SU-DHL-6 (cell line): ENCODE measurements at regions not wholly inside any gene's neighbourhood (a gene's known extent, or its start where the extent isn't known, plus 50 kb on each side); places are given as distances from the start of the nearest gene placed in this dataset.

Experiments
- H2AFZ ChIP-seq: fragments of 200-600 bp; sonication (generic); 2 replicates; pipeline ENCODE4 v1.6.1; 2014; ENCODE audit warnings: low read depth, mild to moderate bottlenecking, moderate library complexity, mixed read lengths, antibody characterized with exemption, low read length; ENCODE audit not compliant: severe bottlenecking
- H3F3A ChIP-seq: fragments of 200-600 bp; shearing (Covaris generic); 2 replicates; pipeline ENCODE4 v1.6.0; 2016; ENCODE audit warnings: antibody characterized with exemption, mild to moderate bottlenecking; ENCODE audit not compliant: insufficient read depth
- H3K27ac ChIP-seq: fragments of 200-600 bp; sonication (generic); 2 replicates; pipeline ENCODE4 v1.5.1; 2016; ENCODE audit warnings: low read depth, mild to moderate bottlenecking, low read length, moderate library complexity, mixed read lengths
- H3K27me3 ChIP-seq: fragments of 200-600 bp; sonication (generic), shearing (Covaris generic); 2 replicates; pipeline ENCODE4 v1.6.0; 2014; ENCODE audit warnings: mild to moderate bottlenecking, low read length
- H3K36me3 ChIP-seq: fragments of 200-600 bp; sonication (generic); 2 replicates; pipeline ENCODE4 v1.6.1; 2014; ENCODE audit warnings: mild to moderate bottlenecking, low read length, mixed read lengths
- H3K4me2 ChIP-seq: fragments of 300-600, 200-600 bp; shearing (Covaris generic), sonication (generic); 2 replicates; pipeline ENCODE4 v1.6.0; 2014; ENCODE audit warnings: low read length, low read depth, mild to moderate bottlenecking; ENCODE audit not compliant: poor library complexity, severe bottlenecking
- H3K4me3 ChIP-seq: fragments of 200-600 bp; sonication (generic); 2 replicates; pipeline ENCODE4 v1.5.1; 2014; ENCODE audit warnings: antibody characterized with exemption, low read length, mild to moderate bottlenecking, mixed read lengths; ENCODE audit not compliant: insufficient read depth, poor library complexity, severe bottlenecking
- H3K79me2 ChIP-seq: fragments of 200-600 bp; sonication (generic); 2 replicates; pipeline ENCODE4 v1.6.1; 2014; ENCODE audit warnings: mild to moderate bottlenecking, low read length, moderate library complexity; ENCODE audit not compliant: insufficient read depth
- H3K9ac ChIP-seq: fragments of 200-600 bp; sonication (generic); 2 replicates; pipeline ENCODE4 v1.7.0; 2014; ENCODE audit warnings: mild to moderate bottlenecking, low read length
- H3K9me2 ChIP-seq: fragments of 200-600 bp; sonication (generic); replicated peaks from 2 replicates; pipeline ENCODE4 v1.6.1; 2014; ENCODE audit warnings: low read length; ENCODE audit not compliant: insufficient read depth
- H3K9me3 ChIP-seq: fragments of 200-600 bp; sonication (generic); 2 replicates; pipeline ENCODE4 v1.6.1; 2014; ENCODE audit warnings: low read length, mixed read lengths; ENCODE audit not compliant: insufficient read depth
- H4K20me1 ChIP-seq: fragments of 200-600 bp; sonication (generic); 2 replicates; pipeline ENCODE4 v1.6.1; 2014; ENCODE audit warnings: low read depth, mild to moderate bottlenecking, antibody characterized with exemption, low read length, moderate library complexity, mixed read lengths
- EZH2phosphoT487 ChIP-seq: fragments of 200-600 bp; sonication (generic), shearing (Covaris generic); conservative IDR thresholded peaks from 2 replicates; pipeline ENCODE4 v1.6.1; 2018; ENCODE audit warnings: mild to moderate bottlenecking, antibody characterized with exemption, low read length, moderate library complexity, mixed read lengths
- TF ChIP-seq, protein P1 (sequence below): fragments of 200-600 bp; sonication (generic); IDR thresholded peaks from one replicate; pipeline ENCODE4 v1.5.1; 2017; ENCODE audit warnings: antibody characterized with exemption, mild to moderate bottlenecking, low read length, moderate library complexity; ENCODE audit not compliant: insufficient read depth, poor library complexity, severe bottlenecking

DNA sequence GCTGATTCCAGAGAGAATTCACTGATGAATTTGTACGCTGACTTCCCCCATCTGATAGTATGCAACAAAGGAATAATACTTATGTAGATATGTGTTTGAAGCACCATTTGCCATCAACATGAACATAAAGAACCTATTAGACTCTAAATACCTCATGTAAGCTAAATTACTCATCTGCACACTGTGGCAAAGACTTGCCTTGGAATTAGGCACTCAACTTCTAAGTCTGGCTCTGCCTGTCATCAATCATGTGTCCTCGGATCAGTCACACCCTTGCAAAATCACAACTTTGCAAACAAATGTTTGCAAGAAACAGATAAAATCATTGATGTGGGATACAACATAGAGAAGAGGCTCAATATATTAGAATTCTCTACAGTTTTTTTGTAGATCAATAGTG, 169.9 kb upstream of the LDB2 start:
- Histone ChIP-seq H3K27me3 (no peaks in the 10 kb centered on the region), H3K79me2 (no peaks in the 10 kb centered on the region), H3K9me2 (no peaks in the 10 kb centered on the region), H3K4me2 (no peak overlapping the region), H2AFZ (no peak overlapping the region), H3F3A (no peaks in the 10 kb centered on the region), H3K27ac (no peak overlapping the region), H3K9me3 (no peaks in the 10 kb centered on the region), H3K4me3 (no peak overlapping the region), H3K36me3 (no peaks in the 10 kb centered on the region), H3K9ac (no peak overlapping the region), H4K20me1 (no peaks in the 10 kb centered on the region)
- TF ChIP-seq, protein P1, sequence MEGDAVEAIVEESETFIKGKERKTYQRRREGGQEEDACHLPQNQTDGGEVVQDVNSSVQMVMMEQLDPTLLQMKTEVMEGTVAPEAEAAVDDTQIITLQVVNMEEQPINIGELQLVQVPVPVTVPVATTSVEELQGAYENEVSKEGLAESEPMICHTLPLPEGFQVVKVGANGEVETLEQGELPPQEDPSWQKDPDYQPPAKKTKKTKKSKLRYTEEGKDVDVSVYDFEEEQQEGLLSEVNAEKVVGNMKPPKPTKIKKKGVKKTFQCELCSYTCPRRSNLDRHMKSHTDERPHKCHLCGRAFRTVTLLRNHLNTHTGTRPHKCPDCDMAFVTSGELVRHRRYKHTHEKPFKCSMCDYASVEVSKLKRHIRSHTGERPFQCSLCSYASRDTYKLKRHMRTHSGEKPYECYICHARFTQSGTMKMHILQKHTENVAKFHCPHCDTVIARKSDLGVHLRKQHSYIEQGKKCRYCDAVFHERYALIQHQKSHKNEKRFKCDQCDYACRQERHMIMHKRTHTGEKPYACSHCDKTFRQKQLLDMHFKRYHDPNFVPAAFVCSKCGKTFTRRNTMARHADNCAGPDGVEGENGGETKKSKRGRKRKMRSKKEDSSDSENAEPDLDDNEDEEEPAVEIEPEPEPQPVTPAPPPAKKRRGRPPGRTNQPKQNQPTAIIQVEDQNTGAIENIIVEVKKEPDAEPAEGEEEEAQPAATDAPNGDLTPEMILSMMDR = no peak
- TF ChIP-seq EZH2phosphoT487 = no peak

DNA sequence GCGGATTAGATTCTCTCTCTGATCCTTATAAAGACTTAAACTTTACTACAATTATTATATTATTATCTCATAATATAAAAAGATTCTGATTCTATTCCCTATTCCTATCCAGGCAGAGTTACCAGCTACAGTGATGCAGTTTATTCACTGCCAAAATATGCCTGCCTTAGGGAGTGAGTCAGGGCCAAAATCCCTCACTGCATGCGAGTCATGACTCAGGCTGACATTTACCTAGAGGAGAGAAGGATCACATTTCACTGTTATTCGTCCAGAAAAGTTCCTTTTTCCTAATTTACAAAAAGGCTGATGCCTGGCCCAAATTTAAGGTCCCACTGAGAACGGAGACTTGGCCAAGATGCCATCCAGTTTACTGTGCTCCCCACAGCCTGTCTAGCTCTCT, 168.5 kb upstream of the LDB2 start:
- H2AFZ ChIP-seq = no peak overlapping the region

DNA sequence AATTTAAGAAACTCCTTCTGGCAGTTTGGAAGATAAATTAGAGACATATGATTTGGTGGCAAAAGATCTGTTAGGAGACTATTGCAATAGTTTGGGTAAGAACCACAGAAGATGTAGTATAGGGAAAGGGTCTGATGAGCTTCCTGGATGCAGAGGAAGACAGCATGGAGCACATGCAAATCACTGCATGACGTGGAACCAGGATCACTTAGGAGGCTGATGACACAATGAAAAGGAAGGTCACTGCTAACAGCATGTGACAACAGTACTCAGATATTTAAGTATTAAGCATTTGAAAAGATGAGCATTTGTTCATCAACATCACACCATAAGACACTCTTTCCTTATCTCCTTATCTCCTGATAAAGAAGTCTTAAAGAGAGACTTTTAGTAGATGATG, 167.8 kb upstream of the LDB2 start:
- Histone ChIP-seq H2AFZ (no peak overlapping the region), H3K9me3 (no peaks in the 10 kb centered on the region), H3K9ac (no peak overlapping the region), H3K9me2 (no peaks in the 10 kb centered on the region), H3K79me2 (no peaks in the 10 kb centered on the region), H3K27ac (no peak overlapping the region), H4K20me1 (no peaks in the 10 kb centered on the region), H3F3A (no peaks in the 10 kb centered on the region), H3K4me3 (no peak overlapping the region), H3K27me3 (no peaks in the 10 kb centered on the region), H3K36me3 (no peaks in the 10 kb centered on the region), H3K4me2 (no peak overlapping the region)
- TF ChIP-seq, protein P1 = no peak
- TF ChIP-seq EZH2phosphoT487 = no peak

More for the DNA sequence above, 168.5 kb upstream of the LDB2 start:
- H3F3A ChIP-seq = no peaks in the 10 kb centered on the region
- no peak overlapping the region for H3K27ac ChIP-seq
- no peak overlapping the region for H3K4me2 ChIP-seq
- H4K20me1 ChIP-seq = no peaks in the 10 kb centered on the region
- no peaks in the 10 kb centered on the region for H3K9me3 ChIP-seq
- H3K79me2 ChIP-seq = no peaks in the 10 kb centered on the region
- no peaks in the 10 kb centered on the region for H3K27me3 ChIP-seq
- no peak for TF ChIP-seq EZH2phosphoT487
- TF ChIP-seq, protein P1 = no peak
- H3K9ac ChIP-seq = no peak overlapping the region
- no peaks in the 10 kb centered on the region for H3K36me3 ChIP-seq
- no peak overlapping the region for H3K4me3 ChIP-seq
- no peaks in the 10 kb centered on the region for H3K9me2 ChIP-seq
